Natural killer cell (primary cell): ENCODE measurements at regions not wholly inside any gene's neighbourhood (a gene's known extent, or its start where the extent isn't known, plus 50 kb on each side); places are given as distances from the start of the nearest gene placed in this dataset.

Source experiments
- ATAC-seq, 3 donors: fragments of 150-1000 bp in 2 of 3; fragments of 200-7000 bp in 1 of 3; cut with Tn5 transposase; 1 replicate in 1 of 3; 2 replicates in 2 of 3; pipeline ENCODE4 v1.10.0; 2021; ENCODE audit warnings: mild to moderate bottlenecking in 2 of 3, moderate library complexity in 2 of 3
- DNase-seq, 2 donors: peaks; one replicate each; pipeline versions ENCODE4 v3.0.0 to v3.0.0-alpha.2; 2013 to 2021; ENCODE audit warnings: mixed read lengths in 1 of 2
- H3K27ac ChIP-seq: one replicate; pipeline ENCODE4 v1.5.1; 2013; ENCODE audit warnings: mild to moderate bottlenecking, low read length
- H3K27me3 ChIP-seq: one replicate; pipeline ENCODE4 v1.6.1; 2013; ENCODE audit warnings: low read length; ENCODE audit not compliant: control insufficient read depth, insufficient read depth
- H3K36me3 ChIP-seq: one replicate; pipeline ENCODE4 v1.6.1; 2013; ENCODE audit warnings: low read length; ENCODE audit not compliant: control insufficient read depth, insufficient read depth
- H3K4me1 ChIP-seq: one replicate; pipeline ENCODE4 v1.6.1; 2013; ENCODE audit warnings: low read length; ENCODE audit not compliant: control insufficient read depth, insufficient read depth
- H3K4me3 ChIP-seq: one replicate; pipeline ENCODE4 v1.5.1; 2013; ENCODE audit warnings: low read length
- H3K9me3 ChIP-seq: one replicate; pipeline ENCODE4 v1.6.1; 2013; ENCODE audit warnings: low read length; ENCODE audit not compliant: control insufficient read depth, insufficient read depth
- H3K27ac Mint-ChIP-seq, 2 donors: one replicate each; pipeline ENCODE4 v1.8.0; 2022; ENCODE audit warnings: mild to moderate bottlenecking in 2 of 2, mixed read lengths in 2 of 2, moderate library complexity in 1 of 2
- H3K27me3 Mint-ChIP-seq, 2 donors: one replicate each; pipeline ENCODE4 v1.8.0; 2022; ENCODE audit warnings: low read depth in 2 of 2, mixed read lengths in 2 of 2
- H3K36me3 Mint-ChIP-seq: one replicate; pipeline ENCODE4 v1.8.0; 2022; ENCODE audit warnings: mixed read lengths
- H3K4me1 Mint-ChIP-seq, 2 donors: one replicate each; pipeline ENCODE4 v1.8.0; 2022; ENCODE audit warnings: mixed read lengths in 2 of 2
- H3K4me3 Mint-ChIP-seq: one replicate; pipeline ENCODE4 v1.8.0; 2022; ENCODE audit warnings: mild to moderate bottlenecking, moderate library complexity, mixed read lengths
- H3K9me3 Mint-ChIP-seq, 2 donors: one replicate each; pipeline ENCODE4 v1.8.0; 2022; ENCODE audit warnings: mixed read lengths in 2 of 2
- CTCF ChIP-seq: fragments of 200-600 bp; IDR thresholded peaks from one replicate; pipeline ENCODE4 v1.8.0; 2022; ENCODE audit warnings: antibody characterized with exemption
- WGBS: methylation state at CpG from one replicate; pipeline ENCODE4 v1.1.7; 2013; ENCODE audit warnings: missing lambda C conversion rate; ENCODE audit not compliant: insufficient coverage; 5-methylcytosine and 5-hydroxymethylcytosine counted together
- intact Hi-C: fragments of 100-400 bp; cut with micrococcal nuclease; formaldehyde crosslinking; loops from one replicate; pipeline ENCODE4 v1.14.2; 2022

- H3K4me1 Mint-ChIP-seq, result no peaks in the 10 kb centered on the region
- DNase-seq, result no peak
- Histone ChIP-seq H3K4me3 (no peak overlapping the region), H3K27ac (no peak overlapping the region), H3K9me3 (no peaks in the 10 kb centered on the region), H3K4me1 (no peaks in the 10 kb centered on the region), H3K27me3 (no peaks in the 10 kb centered on the region), H3K36me3 (no peaks in the 10 kb centered on the region)
- no peaks in the 10 kb centered on the region for H3K9me3 Mint-ChIP-seq
- ATAC-seq, result no peak
- intact Hi-C loops, result no loop called here
- peaks cover 5 to 15% of the 10 kb centered on the region in 2 donors for H3K27me3 Mint-ChIP-seq
- H3K36me3 Mint-ChIP-seq, result no peaks in the 10 kb centered on the region
- no peak overlapping the region for H3K27ac Mint-ChIP-seq
- 83% methylated on average over 3 of the region's 3 CpGs for WGBS
- H3K4me3 Mint-ChIP-seq, result no peak overlapping the region
- no peak for TF ChIP-seq CTCF
These were observed 292.0 kb upstream of the ZNF507 start for GRCh38 chr19:32053376-32053775.

GRCh38 chr19:32053861-32054260 is 291.5 kb upstream of the ZNF507 start:
- 91% methylated on average over 10 of the region's 10 CpGs for WGBS
- ATAC-seq, result no peak
- Mint-ChIP-seq H3K27ac (no peak overlapping the region), H3K27me3 (peaks cover 5 to 15% of the 10 kb centered on the region in 2 donors), H3K4me1 (no peaks in the 10 kb centered on the region), H3K4me3 (no peak overlapping the region), H3K9me3 (no peaks in the 10 kb centered on the region), H3K36me3 (no peaks in the 10 kb centered on the region)
- H3K27me3 ChIP-seq, result no peaks in the 10 kb centered on the region
- H3K4me3 ChIP-seq, result no peak overlapping the region
- no peak overlapping the region for H3K27ac ChIP-seq
- no peaks in the 10 kb centered on the region for H3K36me3 ChIP-seq
- no peak for DNase-seq
- H3K4me1 ChIP-seq, result no peaks in the 10 kb centered on the region
- intact Hi-C loops, result no loop called here
- TF ChIP-seq CTCF, result no peak
- H3K9me3 ChIP-seq, result no peaks in the 10 kb centered on the region

GRCh38 chr19:32058131-32058530 is 287.3 kb upstream of the ZNF507 start:
- no peaks in the 10 kb centered on the region for H3K36me3 Mint-ChIP-seq
- Histone ChIP-seq H3K4me3 (no peak overlapping the region), H3K9me3 (no peaks in the 10 kb centered on the region), H3K4me1 (no peaks in the 10 kb centered on the region), H3K27ac (no peak overlapping the region), H3K27me3 (no peaks in the 10 kb centered on the region), H3K36me3 (no peaks in the 10 kb centered on the region)
- 64% methylated on average over 1 of the region's 1 CpG for WGBS
- H3K9me3 Mint-ChIP-seq, result no peaks in the 10 kb centered on the region
- H3K4me1 Mint-ChIP-seq, result no peaks in the 10 kb centered on the region
- no peak for TF ChIP-seq CTCF
- H3K27ac Mint-ChIP-seq, result no peak overlapping the region
- H3K27me3 Mint-ChIP-seq, result peaks cover 0 to 11% of the 10 kb centered on the region in 2 donors
- ATAC-seq (no peak), DNase-seq (no peak)
- H3K4me3 Mint-ChIP-seq, result no peak overlapping the region
- intact Hi-C loops, result no loop called here

- Histone ChIP-seq H3K4me1 (no peaks in the 10 kb centered on the region), H3K4me3 (no peak overlapping the region), H3K36me3 (no peaks in the 10 kb centered on the region), H3K27me3 (no peaks in the 10 kb centered on the region), H3K9me3 (no peaks in the 10 kb centered on the region), H3K27ac (no peak overlapping the region)
- H3K27me3 Mint-ChIP-seq, result peaks cover 0 to 7% of the 10 kb centered on the region in 2 donors
- TF ChIP-seq CTCF, result no peak
- ATAC-seq (no peak), DNase-seq (no peak)
- no peaks in the 10 kb centered on the region for H3K36me3 Mint-ChIP-seq
- intact Hi-C loops, result no loop called here
- H3K9me3 Mint-ChIP-seq, result no peaks in the 10 kb centered on the region
- 92% methylated on average over 1 of the region's 1 CpG for WGBS
- no peak overlapping the region for H3K4me3 Mint-ChIP-seq
- H3K4me1 Mint-ChIP-seq, result no peaks in the 10 kb centered on the region
- no peak overlapping the region for H3K27ac Mint-ChIP-seq
These were observed 284.1 kb upstream of the ZNF507 start for GRCh38 chr19:32061315-32061714.
